HEK293 (cell line): ENCODE measurements at regions not wholly inside any gene's neighbourhood (a gene's known extent, or its start where the extent isn't known, plus 50 kb on each side); places are given as distances from the start of the nearest gene placed in this dataset.

Experiments
- CTCF ChIA-PET: fragments of 350-600 bp; formaldehyde crosslinking; extraction: SDS; loops from one replicate; lab custom pipeline; 2021; ENCODE audit warnings: antibody characterized with exemption; lab: Yijun Ruan, JAX
- POLR2A ChIA-PET: fragments of 300-600 bp; formaldehyde crosslinking; extraction: SDS; loops from one replicate; lab custom pipeline; 2020; ENCODE audit warnings: antibody characterized with exemption, inconsistent platforms; lab: Yijun Ruan, JAX
- H3K27ac ChIP-seq: fragments of 200-500 bp; sonication (Bioruptor generic); 2 replicates; pipeline ENCODE4 v1.5.1; 2014; ENCODE audit warnings: low read depth, low read length, control low read depth, inconsistent platforms; ENCODE audit errors: extremely low read depth
- H3K36me3 ChIP-seq, 2 experiments: fragments of 200-500 bp in 1 of 2; sonication (Bioruptor generic) in 1 of 2; 1 replicate in 1 of 2; 2 replicates in 1 of 2; pipeline ENCODE4 v1.5.1; 2014 to 2017; ENCODE audit warnings: inconsistent platforms in 2 of 2, low read length in 2 of 2; ENCODE audit not compliant: control insufficient read depth in 2 of 2, insufficient read depth in 1 of 2
- H3K4me1 ChIP-seq: fragments of 200-500 bp; sonication (Bioruptor generic); 2 replicates; pipeline ENCODE4 v1.5.1; 2014; ENCODE audit warnings: mild to moderate bottlenecking, low read length, inconsistent platforms; ENCODE audit not compliant: control insufficient read depth, insufficient read depth
- H3K4me3 ChIP-seq: 2 replicates; pipeline ENCODE4 v1.5.1; 2011; ENCODE audit warnings: low read depth, mild to moderate bottlenecking, control low read depth, low read length, moderate library complexity
- H3K9me3 ChIP-seq: fragments of 200-500 bp; sonication (Bioruptor generic); 2 replicates; pipeline ENCODE4 v1.5.1; 2014; ENCODE audit warnings: low read depth, low read length, inconsistent platforms; ENCODE audit not compliant: control insufficient read depth, insufficient read depth
- SALL2 ChIP-seq: fragments of 450-650 bp; formaldehyde crosslinking; IDR thresholded peaks from 2 replicates; pipeline ENCODE4 v1.5.0; 2017; ENCODE audit warnings: missing biosample characterization, mild to moderate bottlenecking, missing genetic modification characterization, borderline replicate concordance
- WT1 ChIP-seq: fragments of 450-650 bp; formaldehyde crosslinking; IDR thresholded peaks from 2 replicates; pipeline ENCODE4 v1.5.1; 2016; ENCODE audit warnings: missing biosample characterization, missing genetic modification characterization
- ZBTB1 ChIP-seq: fragments of 450-650 bp; formaldehyde crosslinking; IDR thresholded peaks from 2 replicates; pipeline ENCODE4 v1.5.1; 2016; ENCODE audit warnings: missing biosample characterization, missing genetic modification characterization
- ZFP37 ChIP-seq: fragments of 450-650 bp; formaldehyde crosslinking; IDR thresholded peaks from 2 replicates; pipeline ENCODE4 v1.5.1; 2016; ENCODE audit warnings: missing biosample characterization, missing genetic modification characterization
- ZFP41 ChIP-seq: fragments of 450-650 bp; formaldehyde crosslinking; IDR thresholded peaks from 2 replicates; pipeline ENCODE4 v1.5.1; 2016; ENCODE audit warnings: missing biosample characterization, missing genetic modification characterization, borderline replicate concordance
- ZNF146 ChIP-seq: fragments of 450-650 bp; formaldehyde crosslinking; IDR thresholded peaks from 2 replicates; pipeline ENCODE4 v1.5.1; 2016; ENCODE audit warnings: missing biosample characterization, missing genetic modification characterization
- ZNF174 ChIP-seq: fragments of 450-650 bp; formaldehyde crosslinking; IDR thresholded peaks from 2 replicates; pipeline ENCODE4 v1.5.0; 2017; ENCODE audit warnings: missing biosample characterization, mild to moderate bottlenecking, missing genetic modification characterization
- ZNF19 ChIP-seq: fragments of 450-650 bp; formaldehyde crosslinking; IDR thresholded peaks from 2 replicates; pipeline ENCODE4; 2016; ENCODE audit warnings: missing biosample characterization, missing genetic modification characterization, low read depth
- ZNF24 ChIP-seq: fragments of 450-650 bp; formaldehyde crosslinking; IDR thresholded peaks from 2 replicates; pipeline ENCODE4 v1.5.1; 2016; ENCODE audit warnings: missing biosample characterization, missing genetic modification characterization
- ZNF274 ChIP-seq, 2 experiments: fragments of 200-500 bp in 1 of 2; fragments of 450-650 bp in 1 of 2; sonication (Bioruptor generic) in 1 of 2; formaldehyde crosslinking in 1 of 2; IDR thresholded peaks; 2 replicates each; pipeline versions ENCODE4 v1.5.1 to v1.6.1; 2014 to 2016; ENCODE audit warnings: borderline replicate concordance in 1 of 2, inconsistent platforms in 1 of 2, low read length in 1 of 2, missing biosample characterization in 1 of 2, missing genetic modification characterization in 1 of 2
- ZNF292 ChIP-seq: fragments of 450-650 bp; formaldehyde crosslinking; IDR thresholded peaks from 2 replicates; pipeline ENCODE4 v1.5.1; 2016; ENCODE audit warnings: low read depth, missing biosample characterization, missing genetic modification characterization, borderline replicate concordance
- ZNF335 ChIP-seq: fragments of 450-650 bp; formaldehyde crosslinking; conservative IDR thresholded peaks from 2 replicates; pipeline ENCODE4 v1.5.1; 2016; ENCODE audit warnings: missing biosample characterization, missing genetic modification characterization
- ZNF366 ChIP-seq: fragments of 450-650 bp; formaldehyde crosslinking; conservative IDR thresholded peaks from 2 replicates; pipeline ENCODE4 v1.5.1; 2016; ENCODE audit warnings: missing biosample characterization, missing genetic modification characterization
- ZNF423 ChIP-seq: fragments of 450-650 bp; formaldehyde crosslinking; IDR thresholded peaks from 2 replicates; pipeline ENCODE4 v1.5.1; 2016; ENCODE audit warnings: missing biosample characterization, missing genetic modification characterization
- ZNF514 ChIP-seq: fragments of 450-650 bp; formaldehyde crosslinking; IDR thresholded peaks from 2 replicates; pipeline ENCODE4 v1.5.1; 2016; ENCODE audit warnings: missing biosample characterization, missing genetic modification characterization
- ZNF621 ChIP-seq: fragments of 450-650 bp; formaldehyde crosslinking; IDR thresholded peaks from 2 replicates; pipeline ENCODE4 v1.5.1; 2017; ENCODE audit warnings: missing biosample characterization, missing genetic modification characterization
- TF ChIP-seq, protein P1 (sequence below): fragments of 450-650 bp; formaldehyde crosslinking; IDR thresholded peaks from 2 replicates; pipeline ENCODE4 v1.5.1; 2016; ENCODE audit warnings: missing biosample characterization, missing genetic modification characterization, low read depth
- TF ChIP-seq, protein P2 (sequence below): fragments of 450-650 bp; formaldehyde crosslinking; IDR thresholded peaks from 2 replicates; pipeline ENCODE4 v1.5.1; 2016; ENCODE audit warnings: missing biosample characterization, missing genetic modification characterization
- TF ChIP-seq, protein P3 (sequence below): fragments of 450-650 bp; formaldehyde crosslinking; IDR thresholded peaks from 2 replicates; pipeline ENCODE4 v1.5.1; 2017; ENCODE audit warnings: missing biosample characterization, missing genetic modification characterization
- TF ChIP-seq, protein P4 (sequence below): fragments of 450-650 bp; formaldehyde crosslinking; IDR thresholded peaks from 2 replicates; pipeline ENCODE4 v1.5.1; 2017; ENCODE audit warnings: missing biosample characterization, mild to moderate bottlenecking, missing genetic modification characterization, moderate library complexity
- TF ChIP-seq, protein P5 (sequence below): fragments of 450-650 bp; formaldehyde crosslinking; IDR thresholded peaks from 2 replicates; pipeline ENCODE4 v1.5.1; 2016; ENCODE audit warnings: missing biosample characterization, missing genetic modification characterization

DNA sequence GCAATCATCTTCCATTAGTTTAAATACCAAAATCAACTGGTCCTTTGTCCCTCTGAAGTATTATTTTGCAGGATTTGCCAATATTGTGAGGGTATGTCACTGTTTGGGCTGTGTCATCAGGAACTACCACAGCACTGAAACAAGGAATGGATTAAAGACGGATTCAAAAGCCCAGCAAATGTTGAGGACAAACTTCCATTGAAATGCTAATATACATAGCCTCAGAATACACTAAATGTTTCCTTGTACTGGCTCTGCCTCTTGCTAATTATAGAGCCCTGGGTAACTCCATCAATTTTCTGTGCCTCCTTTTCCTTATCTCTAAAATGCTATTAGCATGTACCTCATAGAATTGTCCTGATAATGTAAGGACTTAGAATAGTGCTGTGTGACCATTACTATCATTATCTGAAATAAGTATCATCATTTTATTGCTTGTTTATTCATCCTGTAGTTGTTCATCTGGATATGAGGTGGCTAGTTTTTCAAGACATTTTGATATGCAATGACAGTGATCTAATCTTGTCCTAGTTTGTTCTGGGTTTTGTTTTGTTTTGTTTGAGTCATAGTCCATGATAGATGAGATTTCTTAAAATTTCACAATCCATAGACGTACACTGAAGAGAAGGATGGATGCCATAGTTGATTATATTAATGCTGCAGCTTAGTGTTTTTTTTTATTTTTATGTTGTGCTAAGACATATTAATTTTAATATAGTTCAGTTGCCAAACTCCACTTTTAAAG lies 333.4 kb upstream of the KCNH7 start:
- no peaks in the 10 kb centered on the region for H3K36me3 ChIP-seq
- ChIA-PET CTCF (interaction anchor here (0.6 to 7.8 kb wide), 5 partner anchors 10 to 1388 kb away, joined by 3 to 49 read pairs (median 3); no protein-coding TSS in a partner anchor), POLR2A (no interaction called here)
- no peak overlapping the region for H3K27ac ChIP-seq
- H3K4me3 ChIP-seq = no peak overlapping the region
- H3K9me3 ChIP-seq = no peaks in the 10 kb centered on the region
- no peaks in the 10 kb centered on the region for H3K4me1 ChIP-seq
- TF ChIP-seq, protein P1, sequence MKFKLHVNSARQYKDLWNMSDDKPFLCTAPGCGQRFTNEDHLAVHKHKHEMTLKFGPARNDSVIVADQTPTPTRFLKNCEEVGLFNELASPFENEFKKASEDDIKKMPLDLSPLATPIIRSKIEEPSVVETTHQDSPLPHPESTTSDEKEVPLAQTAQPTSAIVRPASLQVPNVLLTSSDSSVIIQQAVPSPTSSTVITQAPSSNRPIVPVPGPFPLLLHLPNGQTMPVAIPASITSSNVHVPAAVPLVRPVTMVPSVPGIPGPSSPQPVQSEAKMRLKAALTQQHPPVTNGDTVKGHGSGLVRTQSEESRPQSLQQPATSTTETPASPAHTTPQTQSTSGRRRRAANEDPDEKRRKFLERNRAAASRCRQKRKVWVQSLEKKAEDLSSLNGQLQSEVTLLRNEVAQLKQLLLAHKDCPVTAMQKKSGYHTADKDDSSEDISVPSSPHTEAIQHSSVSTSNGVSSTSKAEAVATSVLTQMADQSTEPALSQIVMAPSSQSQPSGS = no peak
- TF ChIP-seq ZNF19 (tag by site-specific recombination) (no peak), ZNF146 (tag by site-specific recombination) (no peak), ZNF366 (no peak), ZNF174 (tag by site-specific recombination) (no peak), WT1 (tag by site-specific recombination) (no peak), SALL2 (tag by site-specific recombination) (no peak), ZNF335 (tag by site-specific recombination) (no peak), ZNF621 (tag by site-specific recombination) (no peak), ZNF292 (no peak), ZNF514 (tag by site-specific recombination) (no peak), ZNF423 (no peak)
- TF ChIP-seq, protein P2, sequence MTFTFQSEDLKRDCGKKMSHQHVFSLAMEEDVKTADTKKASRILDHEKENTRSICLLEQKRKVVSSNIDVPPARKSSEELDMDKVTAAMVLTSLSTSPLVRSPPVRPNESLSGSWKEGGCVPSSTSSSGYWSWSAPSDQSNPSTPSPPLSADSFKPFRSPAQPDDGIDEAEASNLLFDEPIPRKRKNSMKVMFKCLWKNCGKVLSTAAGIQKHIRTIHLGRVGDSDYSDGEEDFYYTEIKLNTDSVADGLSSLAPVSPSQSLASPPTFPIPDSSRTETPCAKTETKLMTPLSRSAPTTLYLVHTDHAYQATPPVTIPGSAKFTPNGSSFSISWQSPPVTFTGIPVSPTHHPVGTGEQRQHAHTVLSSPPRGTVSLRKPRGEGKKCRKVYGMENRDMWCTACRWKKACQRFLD = no peak
- TF ChIP-seq, all 188 proteins: peak for 0

DNA sequence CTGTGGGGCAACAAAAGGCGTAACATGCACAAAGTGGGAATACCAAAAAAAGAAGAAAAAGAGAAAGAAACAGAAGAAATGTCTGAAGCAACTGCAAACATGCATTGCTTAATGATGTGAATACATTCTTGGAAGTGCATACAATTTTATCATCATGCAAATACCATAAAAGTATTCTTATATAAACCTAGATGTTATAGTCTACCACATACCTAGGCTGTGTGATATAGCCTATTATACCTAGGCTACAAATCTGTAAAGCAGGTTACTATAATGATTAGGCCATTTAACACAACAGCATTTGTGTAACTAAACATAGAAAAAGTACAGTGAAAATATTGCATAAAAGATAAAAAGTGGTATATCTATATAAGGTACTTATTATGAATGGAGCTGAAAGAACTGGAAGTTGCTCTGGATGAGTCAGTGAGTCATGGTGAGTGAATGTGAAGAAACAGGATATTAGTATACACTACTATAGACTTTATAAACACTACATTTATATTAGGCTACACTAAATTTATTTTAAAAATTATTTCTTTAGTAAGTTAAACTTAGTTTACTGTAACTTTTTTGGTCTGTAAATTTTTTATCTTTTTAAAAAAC lies 319.4 kb upstream of the KCNH7 start:
- no peak overlapping the region for H3K4me3 ChIP-seq
- H3K27ac ChIP-seq = no peak overlapping the region
- no peaks in the 10 kb centered on the region for H3K36me3 ChIP-seq
- POLR2A ChIA-PET = no interaction called here
- TF ChIP-seq ZBTB1 (tag by site-specific recombination) (no peak), ZFP41 (tag by site-specific recombination) (no peak), ZFP37 (tag by site-specific recombination) (no peak), ZNF274 (IDR thresholded peaks at IDR 0.05; ENCODE audit: low read length) (no peak), ZNF274 (tag by site-specific recombination; IDR thresholded peaks at IDR 0.05; ENCODE audit: borderline replicate concordance) (no peak), ZNF24 (tag by site-specific recombination) (no peak)
- TF ChIP-seq, protein P3, sequence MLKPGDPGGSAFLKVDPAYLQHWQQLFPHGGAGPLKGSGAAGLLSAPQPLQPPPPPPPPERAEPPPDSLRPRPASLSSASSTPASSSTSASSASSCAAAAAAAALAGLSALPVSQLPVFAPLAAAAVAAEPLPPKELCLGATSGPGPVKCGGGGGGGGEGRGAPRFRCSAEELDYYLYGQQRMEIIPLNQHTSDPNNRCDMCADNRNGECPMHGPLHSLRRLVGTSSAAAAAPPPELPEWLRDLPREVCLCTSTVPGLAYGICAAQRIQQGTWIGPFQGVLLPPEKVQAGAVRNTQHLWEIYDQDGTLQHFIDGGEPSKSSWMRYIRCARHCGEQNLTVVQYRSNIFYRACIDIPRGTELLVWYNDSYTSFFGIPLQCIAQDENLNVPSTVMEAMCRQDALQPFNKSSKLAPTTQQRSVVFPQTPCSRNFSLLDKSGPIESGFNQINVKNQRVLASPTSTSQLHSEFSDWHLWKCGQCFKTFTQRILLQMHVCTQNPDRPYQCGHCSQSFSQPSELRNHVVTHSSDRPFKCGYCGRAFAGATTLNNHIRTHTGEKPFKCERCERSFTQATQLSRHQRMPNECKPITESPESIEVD = no peak
- TF ChIP-seq, protein P4, sequence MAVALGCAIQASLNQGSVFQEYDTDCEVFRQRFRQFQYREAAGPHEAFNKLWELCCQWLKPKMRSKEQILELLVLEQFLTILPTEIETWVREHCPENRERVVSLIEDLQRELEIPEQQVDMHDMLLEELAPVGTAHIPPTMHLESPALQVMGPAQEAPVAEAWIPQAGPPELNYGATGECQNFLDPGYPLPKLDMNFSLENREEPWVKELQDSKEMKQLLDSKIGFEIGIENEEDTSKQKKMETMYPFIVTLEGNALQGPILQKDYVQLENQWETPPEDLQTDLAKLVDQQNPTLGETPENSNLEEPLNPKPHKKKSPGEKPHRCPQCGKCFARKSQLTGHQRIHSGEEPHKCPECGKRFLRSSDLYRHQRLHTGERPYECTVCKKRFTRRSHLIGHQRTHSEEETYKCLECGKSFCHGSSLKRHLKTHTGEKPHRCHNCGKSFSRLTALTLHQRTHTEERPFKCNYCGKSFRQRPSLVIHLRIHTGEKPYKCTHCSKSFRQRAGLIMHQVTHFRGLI (tag by site-specific recombination) = no peak
- TF ChIP-seq, protein P5, sequence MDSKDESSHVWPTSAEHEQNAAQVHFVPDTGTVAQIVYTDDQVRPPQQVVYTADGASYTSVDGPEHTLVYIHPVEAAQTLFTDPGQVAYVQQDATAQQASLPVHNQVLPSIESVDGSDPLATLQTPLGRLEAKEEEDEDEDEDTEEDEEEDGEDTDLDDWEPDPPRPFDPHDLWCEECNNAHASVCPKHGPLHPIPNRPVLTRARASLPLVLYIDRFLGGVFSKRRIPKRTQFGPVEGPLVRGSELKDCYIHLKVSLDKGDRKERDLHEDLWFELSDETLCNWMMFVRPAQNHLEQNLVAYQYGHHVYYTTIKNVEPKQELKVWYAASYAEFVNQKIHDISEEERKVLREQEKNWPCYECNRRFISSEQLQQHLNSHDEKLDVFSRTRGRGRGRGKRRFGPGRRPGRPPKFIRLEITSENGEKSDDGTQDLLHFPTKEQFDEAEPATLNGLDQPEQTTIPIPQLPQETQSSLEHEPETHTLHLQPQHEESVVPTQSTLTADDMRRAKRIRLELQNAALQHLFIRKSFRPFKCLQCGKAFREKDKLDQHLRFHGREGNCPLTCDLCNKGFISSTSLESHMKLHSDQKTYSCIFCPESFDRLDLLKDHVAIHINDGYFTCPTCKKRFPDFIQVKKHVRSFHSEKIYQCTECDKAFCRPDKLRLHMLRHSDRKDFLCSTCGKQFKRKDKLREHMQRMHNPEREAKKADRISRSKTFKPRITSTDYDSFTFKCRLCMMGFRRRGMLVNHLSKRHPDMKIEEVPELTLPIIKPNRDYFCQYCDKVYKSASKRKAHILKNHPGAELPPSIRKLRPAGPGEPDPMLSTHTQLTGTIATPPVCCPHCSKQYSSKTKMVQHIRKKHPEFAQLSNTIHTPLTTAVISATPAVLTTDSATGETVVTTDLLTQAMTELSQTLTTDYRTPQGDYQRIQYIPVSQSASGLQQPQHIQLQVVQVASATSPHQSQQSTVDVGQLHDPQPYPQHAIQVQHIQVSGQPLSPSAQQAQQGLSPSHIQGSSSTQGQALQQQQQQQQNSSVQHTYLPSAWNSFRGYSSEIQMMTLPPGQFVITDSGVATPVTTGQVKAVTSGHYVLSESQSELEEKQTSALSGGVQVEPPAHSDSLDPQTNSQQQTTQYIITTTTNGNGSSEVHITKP (tag by site-specific recombination) = no peak
- no peaks in the 10 kb centered on the region for H3K9me3 ChIP-seq
- CTCF ChIA-PET = interaction anchor here (0.6 to 2.9 kb wide), 5 partner anchors 11 to 1789 kb away, joined by 3 to 11 read pairs (median 6); no protein-coding TSS in a partner anchor
- H3K4me1 ChIP-seq = no peaks in the 10 kb centered on the region
